ENCODE measurements at regions not wholly inside any gene's neighbourhood (a gene's known extent, or its start where the extent isn't known, plus 50 kb on each side); places are given as distances from the start of the nearest gene placed in this dataset.

DNA sequence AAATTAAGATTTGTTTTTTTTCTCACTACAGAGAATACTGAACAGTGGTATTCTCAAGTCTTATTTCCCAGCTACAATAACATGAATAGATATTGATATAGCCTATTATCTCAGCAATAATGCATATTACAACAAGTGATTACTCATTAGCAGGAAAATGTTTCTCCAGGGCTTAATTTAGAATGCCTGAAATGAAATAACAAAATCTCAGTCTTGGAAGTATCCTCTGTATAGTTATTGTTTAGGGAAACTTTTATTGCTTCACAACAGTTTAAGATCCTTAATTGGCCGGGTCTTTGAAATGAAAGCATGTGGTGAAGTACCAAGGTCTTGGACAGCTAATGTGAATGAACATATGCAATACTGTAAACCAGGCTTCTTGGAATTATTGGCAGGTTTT, 79.1 kb upstream of the ZEB1 start:
- TF ChIP-seq, protein P1, sequence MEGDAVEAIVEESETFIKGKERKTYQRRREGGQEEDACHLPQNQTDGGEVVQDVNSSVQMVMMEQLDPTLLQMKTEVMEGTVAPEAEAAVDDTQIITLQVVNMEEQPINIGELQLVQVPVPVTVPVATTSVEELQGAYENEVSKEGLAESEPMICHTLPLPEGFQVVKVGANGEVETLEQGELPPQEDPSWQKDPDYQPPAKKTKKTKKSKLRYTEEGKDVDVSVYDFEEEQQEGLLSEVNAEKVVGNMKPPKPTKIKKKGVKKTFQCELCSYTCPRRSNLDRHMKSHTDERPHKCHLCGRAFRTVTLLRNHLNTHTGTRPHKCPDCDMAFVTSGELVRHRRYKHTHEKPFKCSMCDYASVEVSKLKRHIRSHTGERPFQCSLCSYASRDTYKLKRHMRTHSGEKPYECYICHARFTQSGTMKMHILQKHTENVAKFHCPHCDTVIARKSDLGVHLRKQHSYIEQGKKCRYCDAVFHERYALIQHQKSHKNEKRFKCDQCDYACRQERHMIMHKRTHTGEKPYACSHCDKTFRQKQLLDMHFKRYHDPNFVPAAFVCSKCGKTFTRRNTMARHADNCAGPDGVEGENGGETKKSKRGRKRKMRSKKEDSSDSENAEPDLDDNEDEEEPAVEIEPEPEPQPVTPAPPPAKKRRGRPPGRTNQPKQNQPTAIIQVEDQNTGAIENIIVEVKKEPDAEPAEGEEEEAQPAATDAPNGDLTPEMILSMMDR (IDR thresholded peaks at IDR 0.05): no peak
- no peak for TF ChIP-seq EP300 (IDR thresholded peaks at IDR 0.05)
- TF ChIP-seq POLR2A (IDR thresholded peaks at IDR 0.05): no peak
